ENCODE measurements at regions not wholly inside any gene's neighbourhood (a gene's known extent, or its start where the extent isn't known, plus 50 kb on each side); places are given as distances from the start of the nearest gene placed in this dataset.

GRCh38 chr5:105956456-105957196 is 1714.1 kb downstream of the EFNA5 start:
- DNase-seq, result no peak

GRCh38 chr5:105954341-105954740 is 1716.4 kb downstream of the EFNA5 start:
- no peak for DNase-seq

- DNase-seq, result no peak
Measured at GRCh38 chr5:105953616-105954015, 1717.1 kb downstream of the EFNA5 start.

- no peak for DNase-seq
Measured at GRCh38 chr5:105952875-105953274, 1717.9 kb downstream of the EFNA5 start.

GRCh38 chr5:105947461-105947860 is 1723.3 kb downstream of the EFNA5 start:
- no peak for DNase-seq

- no peak for DNase-seq
Measured at GRCh38 chr5:105945203-105945972, 1725.3 kb downstream of the EFNA5 start.

- DNase-seq, result no peak
Measured at GRCh38 chr5:105940181-105940580, 1730.6 kb downstream of the EFNA5 start.

GRCh38 chr5:105934171-105934570 is 1736.6 kb downstream of the EFNA5 start:
- DNase-seq, result no peak

GRCh38 chr5:105931881-105932421 is 1738.8 kb downstream of the EFNA5 start:
- no peak for DNase-seq

GRCh38 chr5:105929858-105930257 is 1740.9 kb downstream of the EFNA5 start:
- DNase-seq, result no peak

- DNase-seq, result no peak
Measured at GRCh38 chr5:105924366-105924765, 1746.4 kb downstream of the EFNA5 start.

GRCh38 chr5:105922574-105922973 is 1748.2 kb downstream of the EFNA5 start:
- DNase-seq, result no peak

- no peak for DNase-seq
Measured at GRCh38 chr5:105922080-105922479, 1748.7 kb downstream of the EFNA5 start.

- DNase-seq, result no peak
Measured at GRCh38 chr5:105917189-105917588, 1753.5 kb downstream of the EFNA5 start.

GRCh38 chr5:105907016-105907415 is 1763.7 kb downstream of the EFNA5 start:
- no peak for DNase-seq

- no peak for DNase-seq
Measured at GRCh38 chr5:105905392-105905791, 1765.3 kb downstream of the EFNA5 start.

GRCh38 chr5:105903069-105903468 is 1767.7 kb downstream of the EFNA5 start:
- DNase-seq, result no peak

GRCh38 chr5:105899726-105900125 is 1771.0 kb downstream of the EFNA5 start:
- DNase-seq, result no peak

GRCh38 chr5:105898183-105898582 is 1772.6 kb downstream of the EFNA5 start:
- DNase-seq, result no peak

- DNase-seq, result no peak
Measured at GRCh38 chr5:105885266-105885665, 1785.5 kb downstream of the EFNA5 start.

GRCh38 chr5:105882956-105883481 is 1787.7 kb downstream of the EFNA5 start:
- no peak for DNase-seq

GRCh38 chr5:105878402-105878801 is 1792.3 kb downstream of the EFNA5 start:
- DNase-seq, result no peak

- no peak for DNase-seq
Measured at GRCh38 chr5:105877592-105877991, 1793.1 kb downstream of the EFNA5 start.

- DNase-seq, result no peak
Measured at GRCh38 chr5:105874316-105874715, 1796.4 kb downstream of the EFNA5 start.
